Skin of body (tissue), 1 donor: ENCODE measurements at regions not wholly inside any gene's neighbourhood (a gene's known extent, or its start where the extent isn't known, plus 50 kb on each side); places are given as distances from the start of the nearest gene placed in this dataset.
"Not testable (repeated sequence)": the region's sequence is repeated elsewhere in the genome, so short reads cannot be mapped to it uniquely, and the experiment has no call there.

ENCODE experiments used
- DNase-seq: peaks from one replicate; lab custom pipeline; 2025; lab: John Stamatoyannopoulos, UW

DNA sequence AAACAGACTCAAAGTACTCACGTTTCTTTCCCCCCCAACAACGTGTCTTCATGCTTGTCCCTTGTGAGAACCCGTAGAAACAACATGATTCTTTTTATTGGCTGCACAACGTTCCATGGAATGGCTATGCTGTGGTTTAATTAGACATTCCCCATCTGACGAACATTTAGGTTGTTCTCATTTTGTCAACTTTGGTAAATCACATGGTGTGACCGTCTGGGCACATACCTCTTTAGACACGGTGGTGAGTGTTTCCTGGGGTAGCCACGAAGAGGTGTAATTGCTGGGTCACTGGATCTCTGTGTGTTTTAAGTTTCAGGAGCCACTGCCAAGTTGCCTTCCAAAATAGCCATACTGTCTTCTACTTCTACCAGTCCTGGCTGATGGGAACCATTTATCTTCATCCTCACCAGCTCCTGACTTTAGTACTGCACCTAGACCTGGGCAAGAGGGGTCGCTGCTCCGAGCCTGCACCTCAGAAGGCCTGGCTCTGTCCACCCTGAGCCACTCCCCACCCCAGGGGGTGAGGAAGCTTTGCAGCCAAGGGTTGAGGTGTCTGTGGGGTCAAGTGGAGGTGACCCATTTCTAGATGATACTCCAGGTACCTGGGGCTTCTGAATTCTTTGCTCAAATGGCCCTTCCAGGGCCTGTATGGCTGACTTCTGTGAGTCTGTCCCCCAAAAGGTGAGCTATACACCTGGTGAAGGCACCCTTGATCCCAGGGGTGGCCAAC lies 84.7 kb downstream of the IRX5 start:
- DNase-seq: no peak

DNA sequence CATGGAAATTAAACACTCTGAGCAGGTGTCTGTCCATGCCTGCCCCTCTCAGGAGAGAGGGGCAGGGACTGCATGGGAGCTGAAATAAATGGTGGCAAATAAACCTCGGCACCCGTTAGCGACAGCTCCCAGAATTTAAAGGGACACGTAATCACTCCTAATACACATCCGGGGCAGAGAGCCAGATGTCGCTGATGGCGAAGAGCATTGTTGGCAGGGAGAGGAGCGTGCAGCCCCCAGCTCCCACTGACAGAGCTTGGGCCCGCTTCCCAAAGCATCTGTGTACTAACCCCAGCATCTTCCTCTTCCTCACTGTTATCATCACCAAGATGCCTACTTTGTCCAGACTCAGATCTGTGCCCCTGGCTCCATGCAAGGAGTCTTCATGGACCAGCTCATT lies 85.8 kb downstream of the IRX5 start:
- no peak for DNase-seq

DNA sequence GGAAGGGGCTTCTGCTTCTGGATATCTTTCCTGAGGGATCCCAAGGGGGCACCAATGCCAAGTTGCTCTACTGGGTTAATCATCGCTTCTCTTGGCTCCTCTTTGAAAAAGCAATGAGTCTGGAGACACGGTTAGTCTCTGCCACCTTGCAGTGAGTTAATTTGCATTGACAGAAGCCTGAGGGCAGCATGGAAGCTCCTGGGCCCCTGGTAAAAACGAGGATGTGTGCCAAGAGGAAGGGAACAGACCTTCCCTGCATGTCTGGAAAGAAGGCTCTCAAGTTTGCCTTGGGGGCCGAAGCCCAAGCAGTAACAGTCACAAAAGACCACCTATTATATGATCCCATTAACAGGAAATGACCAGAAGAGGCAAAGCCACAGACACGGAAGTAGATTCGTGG lies 86.7 kb downstream of the IRX5 start:
- DNase-seq: no peak

DNA sequence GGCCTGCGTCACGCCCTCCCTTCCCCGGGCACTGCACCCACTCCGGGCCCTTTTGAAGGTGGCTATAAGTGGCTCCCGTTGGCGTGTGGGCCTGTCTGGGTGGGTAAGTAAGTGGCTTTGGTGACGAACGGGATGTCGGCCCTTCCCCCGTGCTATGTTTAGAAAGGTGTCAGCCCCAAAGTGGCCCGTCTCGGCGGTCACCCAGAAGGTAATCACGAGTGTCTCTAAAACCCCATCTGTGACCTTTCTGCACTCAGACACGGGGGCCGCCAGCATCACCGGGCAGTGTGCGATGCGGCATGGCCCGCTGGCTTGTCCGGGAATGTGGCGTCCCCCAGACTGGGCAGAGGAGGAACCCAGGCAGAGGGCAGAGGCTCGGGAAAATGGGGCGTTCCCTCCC lies 88.2 kb downstream of the IRX5 start:
- no peak for DNase-seq

DNA sequence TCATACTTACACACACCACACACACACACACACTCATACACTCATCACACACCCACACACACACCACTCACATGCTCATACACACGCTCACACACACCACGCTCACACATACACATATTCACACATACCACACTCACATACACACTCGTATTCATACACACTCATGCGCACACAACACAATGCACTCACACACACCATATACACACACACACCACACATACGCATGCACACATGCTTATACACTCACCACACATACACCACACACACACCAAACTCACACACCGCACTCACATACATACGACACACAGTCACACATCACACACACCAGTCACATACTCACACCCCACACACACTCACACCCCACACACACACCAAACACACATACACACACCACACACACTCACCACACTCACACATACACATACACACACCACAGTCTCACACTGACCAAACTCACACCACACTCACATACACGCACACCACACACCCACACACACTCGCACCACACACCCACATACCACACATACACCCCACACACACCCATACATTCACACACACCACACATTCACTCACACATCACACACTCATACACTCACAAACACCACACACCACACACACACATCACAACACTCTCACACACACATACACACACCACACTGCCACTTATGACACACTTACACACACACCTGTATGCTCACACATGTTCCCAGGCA lies 88.9 kb downstream of the IRX5 start:
- no peak for DNase-seq

DNA sequence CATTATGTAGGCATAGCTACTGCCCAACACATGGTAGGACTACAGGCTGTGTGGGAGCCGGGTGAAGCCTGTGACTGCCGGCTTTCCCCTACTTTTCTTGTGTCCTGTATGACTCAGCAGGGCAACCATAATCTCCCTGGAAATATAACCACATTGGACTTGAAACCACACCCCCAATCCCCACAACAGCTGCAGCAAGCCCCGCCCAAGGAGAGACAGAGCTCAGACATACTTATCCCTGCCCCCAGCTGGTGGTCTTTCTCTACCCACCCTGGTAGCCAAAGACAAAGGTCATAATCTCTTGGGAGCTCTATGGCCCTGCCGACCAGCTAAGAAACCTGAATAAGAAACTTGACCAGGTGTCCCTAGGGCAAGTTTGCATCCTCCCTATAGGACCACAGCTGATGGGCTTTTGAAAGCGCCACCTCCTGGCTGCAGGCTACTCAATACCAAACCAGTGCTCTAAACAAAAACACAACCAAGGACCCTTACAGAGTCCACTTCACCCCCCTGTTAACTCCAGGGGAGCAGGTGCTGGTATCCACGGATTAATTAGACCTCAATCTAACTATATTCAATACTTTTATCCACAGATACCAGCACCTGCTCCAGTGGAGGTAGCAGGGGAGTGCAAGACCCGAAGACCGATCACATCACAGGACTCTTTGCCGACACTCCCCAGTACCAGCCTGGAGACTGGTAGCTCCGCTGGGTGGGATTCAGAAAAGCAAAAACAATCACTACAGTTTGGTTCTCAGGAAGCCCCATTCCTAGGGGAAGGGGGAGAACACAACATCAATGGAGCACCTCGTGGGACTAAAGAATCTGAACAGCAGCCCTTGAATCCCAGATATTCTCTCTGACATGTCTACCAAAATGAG lies 91.2 kb downstream of the IRX5 start:
- DNase-seq: no peak

DNA sequence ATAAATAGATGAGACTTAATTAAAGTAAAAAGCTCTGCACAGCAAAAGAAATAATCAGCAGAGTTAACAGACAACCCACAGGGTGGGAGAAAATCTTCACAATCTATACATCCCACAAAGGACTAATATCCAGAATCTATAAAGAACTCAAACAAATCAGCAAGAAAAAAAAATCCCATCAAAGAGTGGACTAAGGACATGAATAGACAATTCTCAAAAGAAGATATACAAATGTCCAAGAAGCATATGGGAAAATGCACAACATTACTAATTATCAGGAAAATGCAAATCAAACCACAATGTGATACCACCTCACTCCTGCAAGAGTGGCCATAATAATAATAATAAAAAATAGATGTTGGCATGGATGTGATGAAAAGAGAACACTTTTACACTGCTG lies 96.6 kb downstream of the IRX5 start:
- DNase-seq: not testable (repeated sequence)

DNA sequence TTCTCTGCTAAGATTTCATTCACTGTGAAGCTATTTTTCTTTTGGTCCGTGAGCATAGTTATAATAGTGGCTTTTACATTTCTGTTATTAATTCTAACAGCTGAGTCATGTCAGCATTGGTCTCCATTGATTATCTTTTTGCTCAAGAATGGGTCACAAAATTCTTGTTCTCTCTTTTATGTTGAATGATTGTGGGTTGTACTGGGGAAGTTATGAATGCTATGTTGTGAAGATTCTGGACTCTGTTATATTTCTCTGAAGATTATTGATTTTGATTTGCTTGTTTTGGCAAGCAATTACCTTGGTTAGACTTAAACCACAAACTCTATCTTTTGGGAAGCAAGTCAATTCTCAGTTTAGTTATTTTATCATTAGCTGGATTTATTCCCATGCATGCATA lies 98.8 kb downstream of the IRX5 start:
- DNase-seq: no peak

DNA sequence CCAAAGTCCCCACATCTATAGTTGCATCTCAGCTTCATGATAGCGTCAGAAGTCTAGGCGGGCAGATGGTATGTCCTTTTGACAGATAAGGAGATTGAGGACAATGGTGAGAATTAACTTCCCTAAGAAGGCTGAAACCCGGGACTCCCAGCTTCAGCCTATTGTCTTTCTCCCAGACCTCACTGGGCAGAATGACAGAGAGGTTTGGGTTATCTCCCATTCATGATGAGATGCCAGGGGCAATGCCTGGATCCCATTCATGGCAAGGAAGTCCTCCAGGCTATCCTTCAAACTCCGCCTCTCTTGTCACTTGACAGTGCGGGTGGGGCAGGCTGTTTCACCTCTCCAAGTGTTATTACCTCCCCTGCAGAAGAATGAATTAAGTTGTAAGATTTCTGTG lies 100.3 kb downstream of the IRX5 start:
- no peak for DNase-seq

DNA sequence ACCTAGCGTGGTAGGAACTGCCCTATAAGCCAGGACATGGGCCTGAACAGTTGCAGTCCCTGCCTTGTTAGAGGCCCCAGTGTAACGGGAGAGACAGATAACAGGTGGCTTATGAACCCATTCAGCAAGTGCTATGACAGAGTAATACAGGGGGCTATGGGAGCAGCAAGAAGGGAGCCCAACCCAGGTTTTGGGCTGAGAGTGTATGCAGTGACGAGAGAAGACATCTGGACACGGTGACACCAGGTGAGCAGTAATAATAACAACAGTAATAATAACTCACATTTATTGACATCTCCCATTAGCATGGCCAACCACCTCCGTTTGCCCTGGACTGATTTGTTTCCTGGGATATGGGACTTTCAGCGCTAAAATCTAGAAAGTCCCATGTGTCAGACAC lies 100.8 kb downstream of the IRX5 start:
- no peak for DNase-seq

DNA sequence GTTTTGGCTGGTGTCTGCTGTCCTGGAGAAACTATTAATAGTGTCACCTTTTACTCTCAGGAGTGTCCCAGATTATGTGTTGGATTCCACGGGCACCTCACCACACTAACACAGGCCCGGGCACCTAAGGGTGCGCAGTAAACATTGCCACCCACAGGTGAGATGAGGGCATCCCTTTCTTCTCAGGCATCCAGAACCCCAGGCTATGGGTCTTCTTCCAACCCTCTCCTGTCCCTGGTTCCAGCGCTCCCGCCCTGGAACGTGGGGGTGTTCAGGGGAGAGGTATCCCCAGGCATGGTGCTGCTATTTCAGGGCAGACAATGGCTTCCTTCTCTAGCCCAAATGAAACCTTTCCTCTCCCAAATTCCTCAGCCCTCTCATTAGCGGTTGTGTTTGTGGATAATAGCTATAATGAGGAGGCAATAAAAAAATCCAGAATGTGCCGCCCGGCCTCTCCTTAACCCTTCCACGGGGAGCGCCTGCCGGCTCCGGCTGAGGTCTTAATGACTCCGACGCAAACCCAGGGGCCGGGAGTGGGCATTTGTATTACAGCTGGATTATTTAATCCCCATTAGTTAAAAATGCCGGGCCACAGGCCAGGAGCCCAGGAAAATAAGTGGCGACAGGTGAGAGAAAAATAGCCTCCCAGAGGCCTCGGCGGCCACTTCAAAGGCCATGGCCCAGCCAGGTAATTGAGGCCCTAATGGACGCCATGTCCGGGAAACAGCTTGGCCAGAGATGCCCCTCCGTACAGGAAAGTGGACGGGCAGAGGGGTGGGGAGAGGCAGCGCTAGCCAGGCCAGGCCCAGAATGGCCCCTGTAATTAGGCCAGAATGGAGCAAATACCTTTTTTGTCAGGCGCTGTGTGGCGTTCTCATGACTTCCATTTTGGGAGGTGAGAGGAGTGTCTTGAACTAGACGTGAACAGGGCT lies 102.8 kb downstream of the IRX5 start:
- DNase-seq: no peak

DNA sequence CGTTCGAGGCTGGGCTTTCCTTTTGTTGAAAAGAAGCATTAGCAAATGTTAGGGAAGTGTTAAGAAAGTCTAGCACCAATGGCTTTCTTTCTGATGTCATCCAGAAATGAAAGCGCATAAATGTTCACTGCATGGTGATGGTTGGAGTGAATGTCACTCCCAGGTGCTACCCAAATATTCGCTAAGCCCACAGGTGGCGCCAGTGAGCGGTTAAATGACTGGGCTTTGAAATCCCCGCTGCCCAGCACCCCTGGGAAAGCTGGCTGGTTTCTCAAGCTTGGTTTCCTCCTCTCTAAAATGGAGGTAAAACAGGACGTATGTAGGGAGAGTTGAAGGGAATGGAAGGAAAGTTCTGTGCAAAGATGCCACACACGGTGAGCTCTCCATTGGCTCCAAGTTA lies 104.4 kb downstream of the IRX5 start:
- no peak for DNase-seq

DNA sequence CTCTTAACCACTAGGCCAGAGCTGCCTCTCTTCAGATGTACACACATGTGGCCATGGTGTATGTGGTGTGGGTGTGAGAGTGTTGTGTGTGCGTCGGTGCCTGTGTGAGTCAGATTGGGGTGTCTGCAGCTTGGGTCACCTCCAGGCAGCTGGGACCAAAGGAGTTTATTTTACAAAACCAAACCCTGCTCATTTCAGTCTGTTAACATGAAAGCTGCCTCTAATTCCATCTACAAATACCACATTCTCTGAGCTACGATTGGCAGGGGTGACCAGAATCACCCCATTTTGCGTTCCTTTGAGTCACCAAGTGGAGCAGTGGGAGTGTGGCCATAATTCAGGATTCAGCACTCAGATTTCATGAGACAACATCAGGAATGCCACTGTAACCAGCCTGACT lies 105.3 kb downstream of the IRX5 start:
- no peak for DNase-seq

DNA sequence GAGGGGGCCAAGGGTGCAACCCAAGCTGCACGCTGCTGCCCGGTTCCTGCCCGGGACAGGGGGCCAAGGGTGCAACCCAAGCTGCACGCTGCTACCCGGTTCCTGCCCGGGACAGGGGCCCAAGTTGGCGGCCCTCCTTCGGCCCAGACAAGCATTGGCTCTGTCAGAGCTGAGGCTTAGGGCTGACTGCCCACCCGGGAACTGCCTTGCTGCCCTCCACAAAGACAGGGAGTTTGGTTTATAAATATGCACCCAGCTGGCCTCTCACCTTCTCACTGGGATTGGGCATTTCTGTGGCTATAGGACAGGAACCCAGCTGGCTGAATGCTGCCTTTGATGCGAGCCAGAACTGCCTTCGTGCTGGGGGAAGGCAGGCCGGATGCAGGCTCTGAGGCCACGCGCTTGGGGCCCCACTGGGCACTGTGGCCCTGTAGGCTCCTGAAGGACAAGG lies 105.7 kb downstream of the IRX5 start:
- DNase-seq: no peak

DNA sequence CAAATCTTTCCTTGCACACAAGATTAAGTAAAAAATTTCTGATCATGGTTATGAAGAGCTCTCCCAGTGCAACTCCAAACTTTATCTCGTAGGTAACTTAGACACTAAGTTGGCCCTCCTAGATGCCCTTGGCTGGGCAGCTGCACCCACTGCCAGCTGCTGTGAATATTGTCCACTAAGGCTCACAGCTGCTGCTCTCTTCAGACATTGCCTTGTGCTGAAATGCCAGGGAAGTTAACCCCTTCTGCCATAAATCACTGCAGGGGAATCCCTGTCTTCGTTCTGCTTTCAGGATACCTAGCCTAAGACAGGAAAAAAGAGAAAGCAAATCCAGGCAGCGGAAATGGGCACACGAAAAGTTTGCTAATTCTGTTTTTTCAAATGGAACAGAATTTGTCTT lies 106.4 kb downstream of the IRX5 start:
- DNase-seq: no peak

DNA sequence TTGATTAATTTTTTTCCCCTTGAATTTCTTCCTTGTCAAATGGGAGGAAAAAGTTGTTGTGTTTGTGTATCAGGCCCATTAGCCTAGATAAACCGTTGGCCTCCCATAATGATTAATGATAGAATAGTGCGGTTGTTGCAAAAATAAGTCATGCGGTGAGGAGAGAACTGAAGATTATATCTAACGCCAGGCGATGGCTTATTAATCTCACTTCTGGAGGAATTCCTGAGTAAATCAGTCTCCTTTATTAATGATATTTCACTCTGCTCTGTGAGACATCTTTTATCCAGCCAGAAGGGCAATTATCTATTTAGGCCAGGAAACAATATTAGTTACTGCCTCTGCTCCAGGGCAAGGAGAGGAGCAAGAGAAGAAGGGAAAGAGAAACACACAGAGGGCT lies 107.3 kb downstream of the IRX5 start:
- no peak for DNase-seq

DNA sequence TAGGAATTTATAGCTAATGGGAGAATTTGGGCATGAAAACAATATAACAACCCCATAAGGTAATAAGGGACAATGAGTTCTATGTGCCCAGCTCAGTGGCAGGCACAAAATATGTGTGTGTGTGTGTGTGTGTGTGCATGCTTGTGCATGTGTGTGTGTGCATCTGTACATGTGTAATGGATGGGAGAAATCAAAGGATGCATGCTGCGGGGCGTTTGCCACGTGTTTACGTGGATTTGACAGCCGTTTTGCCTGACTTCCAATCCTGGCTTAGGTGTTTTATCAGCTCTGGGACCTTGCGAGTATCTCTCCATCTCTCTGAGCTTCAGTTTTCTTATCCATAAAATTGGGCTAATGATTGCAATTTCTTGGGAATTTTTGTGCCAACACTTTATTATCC lies 108.4 kb downstream of the IRX5 start:
- DNase-seq: no peak

DNA sequence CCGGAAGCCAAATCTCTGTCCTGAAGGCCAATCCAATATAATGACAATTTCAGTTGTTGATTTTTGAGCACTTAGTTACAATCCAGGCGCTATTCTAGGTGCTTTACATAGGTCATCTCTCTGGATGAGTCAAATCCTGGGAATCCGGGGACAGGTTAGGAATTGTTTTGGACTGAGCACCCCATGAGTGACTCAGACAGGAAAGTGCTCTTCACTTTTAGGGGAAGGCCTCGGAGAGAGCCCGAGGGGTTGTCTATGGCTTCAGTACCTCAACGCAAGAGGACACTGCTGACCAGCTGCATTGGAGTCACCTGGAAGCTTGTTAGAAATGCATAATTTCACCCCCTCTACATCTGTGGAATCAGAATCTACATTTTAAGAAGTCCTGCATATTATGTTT lies 108.8 kb downstream of the IRX5 start:
- DNase-seq: no peak

DNA sequence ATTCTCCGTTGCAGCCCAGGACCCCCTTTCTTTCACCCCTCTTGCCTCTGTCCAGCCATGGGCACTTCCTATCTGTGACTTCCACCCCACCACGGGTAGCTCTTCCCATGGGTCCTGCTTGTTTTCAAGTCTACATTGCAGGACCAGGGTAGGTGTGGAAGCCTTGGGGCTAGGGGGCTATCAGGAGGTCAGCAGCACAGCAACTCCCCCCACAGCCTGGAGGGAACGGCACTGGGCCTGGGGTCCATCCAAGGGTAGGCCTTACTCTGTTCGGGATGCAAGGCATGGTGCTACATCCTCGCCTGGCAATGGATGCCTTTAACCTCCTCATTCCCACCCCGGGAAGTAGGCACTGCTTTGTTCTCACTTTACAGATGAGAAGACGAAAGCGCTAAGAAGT lies 109.3 kb downstream of the IRX5 start:
- DNase-seq: no peak

DNA sequence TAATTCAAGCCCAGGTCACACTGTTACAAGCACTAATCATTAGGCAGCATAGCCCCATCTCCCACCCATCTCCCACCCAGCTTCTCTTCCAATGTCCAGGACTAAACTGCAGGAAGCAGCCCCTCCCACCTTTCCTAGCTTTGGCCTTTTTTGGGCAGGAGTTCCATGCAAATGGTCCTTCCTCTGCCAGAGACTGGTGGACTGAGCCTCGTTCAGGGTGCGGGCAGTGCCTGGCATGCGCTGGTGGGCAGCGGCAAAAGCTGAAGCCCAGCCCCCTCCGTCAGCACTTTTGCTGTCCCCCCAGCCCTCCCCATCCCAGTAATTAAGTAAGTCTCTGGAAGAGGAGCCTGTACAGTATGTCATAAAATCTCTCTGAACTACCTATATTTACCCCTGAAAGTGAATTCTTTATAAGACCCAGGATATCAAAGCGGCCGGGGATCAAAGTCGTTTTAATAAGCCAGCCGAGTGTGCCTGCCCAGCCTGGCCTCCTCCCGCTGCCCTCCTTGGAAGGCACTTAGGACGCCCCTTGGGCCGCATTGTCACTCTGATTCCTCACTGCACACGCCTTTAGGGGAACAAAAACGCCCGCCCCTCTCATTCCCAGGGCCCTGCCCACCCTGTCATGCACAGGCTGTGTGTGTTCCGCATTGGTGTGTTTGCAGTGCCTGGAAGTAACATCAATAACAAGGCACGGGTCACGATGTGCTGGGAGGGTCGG lies 109.9 kb downstream of the IRX5 start:
- DNase-seq: no peak
